Smooth muscle cell (in vitro differentiated cells): ENCODE measurements at regions not wholly inside any gene's neighbourhood (a gene's known extent, or its start where the extent isn't known, plus 50 kb on each side); places are given as distances from the start of the nearest gene placed in this dataset.
"Not testable (repeated sequence)": the region's sequence is repeated elsewhere in the genome, so short reads cannot be mapped to it uniquely, and the experiment has no call there.

Experiments
- DNase-seq: peaks from one replicate; lab custom pipeline; 2025; ENCODE audit not compliant: unreplicated experiment; lab: John Stamatoyannopoulos, UW
- H2AFZ ChIP-seq: fragments of 200-600 bp; sonication (generic); 2 replicates; pipeline ENCODE4 v1.6.0; 2016; ENCODE audit warnings: antibody characterized with exemption, low read depth, mild to moderate bottlenecking
- H3F3A ChIP-seq: fragments of 200-600 bp; sonication (generic); 2 replicates; pipeline ENCODE4 v1.6.0; 2017; ENCODE audit warnings: antibody characterized with exemption, low read depth
- H3K27ac ChIP-seq: fragments of 200-600 bp; sonication (generic); 2 replicates; pipeline ENCODE4 v1.5.1; 2016; ENCODE audit warnings: low read depth, mild to moderate bottlenecking
- H3K27me3 ChIP-seq: fragments of 200-600 bp; sonication (generic); 2 replicates; pipeline ENCODE4 v1.6.1; 2016; ENCODE audit warnings: low read depth, mild to moderate bottlenecking
- H3K36me3 ChIP-seq: fragments of 200-600 bp; sonication (generic); 2 replicates; pipeline ENCODE4 v1.5.1; 2016; ENCODE audit warnings: low read depth
- H3K4me1 ChIP-seq: fragments of 200-600 bp; sonication (generic); 2 replicates; pipeline ENCODE4 v1.5.1; 2016; ENCODE audit warnings: low read depth
- H3K4me2 ChIP-seq: fragments of 200-600 bp; sonication (generic); 2 replicates; pipeline ENCODE4 v1.6.0; 2016; ENCODE audit warnings: mild to moderate bottlenecking
- H3K4me3 ChIP-seq: fragments of 200-600 bp; sonication (generic); 2 replicates; pipeline ENCODE4 v1.5.1; 2016; ENCODE audit warnings: mild to moderate bottlenecking
- H3K79me2 ChIP-seq: fragments of 200-600 bp; sonication (generic); 2 replicates; pipeline ENCODE4 v1.6.0; 2016; ENCODE audit warnings: low read depth, mild to moderate bottlenecking
- H3K9ac ChIP-seq: fragments of 200-600 bp; sonication (generic); 2 replicates; pipeline ENCODE4 v1.6.0; 2016; ENCODE audit warnings: low read depth
- H3K9me3 ChIP-seq: fragments of 200-600 bp; sonication (generic); replicated peaks from 2 replicates; pipeline ENCODE4 v1.5.1; 2016; ENCODE audit warnings: low read depth
- H4K20me1 ChIP-seq: fragments of 200-600 bp; sonication (generic); 2 replicates; pipeline ENCODE4 v1.6.0; 2016; ENCODE audit warnings: low read depth
- WGBS: methylation state at CpG from one replicate; pipeline ENCODE4 v1.1.7; 2016; ENCODE audit warnings: low lambda C conversion rate; 5-methylcytosine and 5-hydroxymethylcytosine counted together
- TF ChIP-seq, protein P1 (sequence below): fragments of 200-600 bp; sonication (generic); IDR thresholded peaks from 2 replicates; pipeline ENCODE4 v1.5.1; 2017; ENCODE audit warnings: borderline replicate concordance, mild to moderate bottlenecking, antibody characterized with exemption; ENCODE audit not compliant: insufficient read depth, poor library complexity, severe bottlenecking

DNA sequence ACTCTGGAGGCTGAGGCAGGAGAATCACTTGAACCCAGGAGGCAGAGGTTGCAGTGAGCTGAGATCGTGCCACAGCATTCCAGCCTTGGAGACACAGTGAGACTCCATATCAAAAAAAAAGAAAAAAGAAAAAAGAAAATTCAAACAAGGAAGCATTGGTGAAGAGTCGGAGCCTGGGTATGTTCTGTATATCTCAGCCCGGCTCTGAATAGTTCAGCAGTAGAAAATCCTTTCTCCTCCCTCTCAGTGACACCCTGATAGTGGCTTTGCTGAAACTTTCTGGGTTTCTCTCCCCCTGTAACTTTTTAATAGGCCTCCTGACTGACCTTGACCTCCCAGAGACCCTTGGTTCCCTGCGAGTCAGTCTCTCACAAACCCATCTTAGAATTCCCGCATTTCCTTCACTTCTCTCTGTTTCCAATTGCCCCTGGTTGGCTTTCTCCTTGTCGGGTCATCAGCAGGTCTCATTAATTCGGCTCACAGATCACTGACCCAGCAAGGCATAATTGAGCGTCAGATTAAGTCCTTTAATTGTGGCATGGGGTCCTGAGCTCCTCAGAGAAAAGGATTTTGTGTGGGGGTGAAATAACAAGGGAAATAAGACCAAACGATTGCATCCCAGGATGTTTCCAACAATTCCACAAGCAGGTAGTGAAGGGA is 541.6 kb upstream of the NRP1 start:
- Histone ChIP-seq H2AFZ (no peak overlapping the region), H3K27me3 (no peaks in the 10 kb centered on the region), H3F3A (no peaks in the 10 kb centered on the region), H3K4me2 (no peak overlapping the region), H3K9ac (no peak overlapping the region), H3K27ac (no peak overlapping the region), H3K4me3 (no peak overlapping the region), H3K4me1 (peaks cover 2% of the 10 kb centered on the region), H4K20me1 (no peaks in the 10 kb centered on the region), H3K36me3 (no peaks in the 10 kb centered on the region), H3K79me2 (no peaks in the 10 kb centered on the region), H3K9me3 (no peaks in the 10 kb centered on the region)
- no peak for DNase-seq
- WGBS: 94% methylated on average over 9 of the region's 9 CpGs
- TF ChIP-seq, protein P1, sequence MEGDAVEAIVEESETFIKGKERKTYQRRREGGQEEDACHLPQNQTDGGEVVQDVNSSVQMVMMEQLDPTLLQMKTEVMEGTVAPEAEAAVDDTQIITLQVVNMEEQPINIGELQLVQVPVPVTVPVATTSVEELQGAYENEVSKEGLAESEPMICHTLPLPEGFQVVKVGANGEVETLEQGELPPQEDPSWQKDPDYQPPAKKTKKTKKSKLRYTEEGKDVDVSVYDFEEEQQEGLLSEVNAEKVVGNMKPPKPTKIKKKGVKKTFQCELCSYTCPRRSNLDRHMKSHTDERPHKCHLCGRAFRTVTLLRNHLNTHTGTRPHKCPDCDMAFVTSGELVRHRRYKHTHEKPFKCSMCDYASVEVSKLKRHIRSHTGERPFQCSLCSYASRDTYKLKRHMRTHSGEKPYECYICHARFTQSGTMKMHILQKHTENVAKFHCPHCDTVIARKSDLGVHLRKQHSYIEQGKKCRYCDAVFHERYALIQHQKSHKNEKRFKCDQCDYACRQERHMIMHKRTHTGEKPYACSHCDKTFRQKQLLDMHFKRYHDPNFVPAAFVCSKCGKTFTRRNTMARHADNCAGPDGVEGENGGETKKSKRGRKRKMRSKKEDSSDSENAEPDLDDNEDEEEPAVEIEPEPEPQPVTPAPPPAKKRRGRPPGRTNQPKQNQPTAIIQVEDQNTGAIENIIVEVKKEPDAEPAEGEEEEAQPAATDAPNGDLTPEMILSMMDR: no peak

DNA sequence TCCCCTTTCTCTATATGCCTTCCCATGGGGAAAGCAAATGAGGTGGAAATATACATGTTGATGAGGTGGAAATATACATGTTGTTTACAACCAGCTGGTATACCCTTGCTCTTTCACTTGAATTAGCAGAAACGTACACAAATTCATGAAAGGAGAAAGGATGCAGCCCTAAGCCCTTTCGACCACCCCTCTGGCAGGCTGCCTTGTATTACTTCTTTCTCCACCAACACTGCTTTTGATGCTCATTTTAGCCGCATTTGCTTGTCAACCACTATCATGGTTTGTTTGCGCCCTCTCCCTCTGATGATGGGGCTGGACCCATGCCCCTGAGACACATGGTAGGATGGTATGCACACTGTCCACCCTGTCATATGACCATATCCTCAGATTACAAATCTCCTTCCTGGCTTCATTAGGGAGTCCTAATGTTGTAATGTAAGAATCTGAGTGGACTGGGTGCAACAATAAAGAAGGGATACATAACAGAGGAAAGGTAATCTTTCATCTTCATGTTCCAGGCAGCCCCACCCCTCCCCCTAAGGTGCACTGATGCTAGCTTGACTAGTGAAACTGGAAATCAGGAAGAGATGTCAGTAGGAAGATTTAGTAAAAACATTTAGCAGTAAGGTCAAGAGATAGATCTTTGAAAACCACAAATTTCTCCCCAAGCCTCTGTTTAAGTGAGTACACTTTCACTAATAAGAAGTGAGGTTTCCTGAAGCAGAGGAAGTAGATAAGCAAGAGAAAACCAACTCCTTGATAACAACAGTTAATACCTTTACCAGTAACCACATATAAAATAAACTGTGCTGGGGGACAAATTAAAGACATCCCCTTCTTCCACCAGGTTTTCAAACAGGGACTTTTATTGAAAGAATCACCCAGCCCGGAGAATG is 536.8 kb upstream of the NRP1 start:
- Histone ChIP-seq H3K4me3 (no peak overlapping the region), H4K20me1 (no peaks in the 10 kb centered on the region), H3K27me3 (no peaks in the 10 kb centered on the region), H3K27ac (no peak overlapping the region), H3K9ac (no peak overlapping the region), H3F3A (no peaks in the 10 kb centered on the region), H3K36me3 (no peaks in the 10 kb centered on the region), H3K4me1 (peaks cover under 1% of the 10 kb centered on the region), H2AFZ (no peak overlapping the region), H3K4me2 (no peak overlapping the region), H3K79me2 (no peaks in the 10 kb centered on the region), H3K9me3 (no peaks in the 10 kb centered on the region)
- DNase-seq: no peak
- TF ChIP-seq, protein P1: no peak
- 86% methylated on average over 5 of the region's 5 CpGs for WGBS

- H3K4me3 ChIP-seq: no peak overlapping the region
- no peaks in the 10 kb centered on the region for H3K27me3 ChIP-seq
- no peak overlapping the region for H3K4me2 ChIP-seq
- no peak for DNase-seq
- H3K36me3 ChIP-seq: no peaks in the 10 kb centered on the region
- no peaks in the 10 kb centered on the region for H4K20me1 ChIP-seq
- 92% methylated on average over 2 of the region's 2 CpGs for WGBS
- H3K27ac ChIP-seq: no peak overlapping the region
- no peak overlapping the region for H2AFZ ChIP-seq
- H3K79me2 ChIP-seq: no peaks in the 10 kb centered on the region
- TF ChIP-seq, protein P1: no peak
- no peaks in the 10 kb centered on the region for H3K9me3 ChIP-seq
- H3K4me1 ChIP-seq: no peaks in the 10 kb centered on the region
- no peak overlapping the region for H3K9ac ChIP-seq
- no peaks in the 10 kb centered on the region for H3F3A ChIP-seq
Observed at GRCh38 chr10:33869481-33869880, 535.0 kb upstream of the NRP1 start.

DNA sequence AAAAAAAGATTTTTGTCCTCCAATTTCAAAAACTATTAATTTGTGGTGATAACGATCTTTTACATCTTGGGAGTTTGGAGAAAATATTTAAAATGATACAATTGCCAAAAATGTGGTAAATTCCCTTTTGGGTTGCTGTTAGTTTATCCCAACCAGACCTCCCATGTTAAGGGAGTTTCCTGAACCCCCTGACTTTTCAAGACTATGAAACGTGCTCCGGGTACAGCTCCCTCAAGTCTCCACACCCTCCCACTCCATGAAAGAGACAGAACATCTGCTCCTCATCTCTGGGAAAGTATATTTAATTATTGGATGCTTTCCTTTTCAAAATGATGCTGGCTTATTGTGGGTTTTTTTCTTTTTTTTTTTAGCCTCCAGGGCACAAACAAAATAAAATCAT is 534.6 kb upstream of the NRP1 start:
- Histone ChIP-seq H3K79me2 (no peaks in the 10 kb centered on the region), H4K20me1 (no peaks in the 10 kb centered on the region), H3K4me3 (no peak overlapping the region), H3K27me3 (no peaks in the 10 kb centered on the region), H3K4me2 (no peak overlapping the region), H3K36me3 (no peaks in the 10 kb centered on the region), H2AFZ (no peak overlapping the region), H3K9ac (no peak overlapping the region), H3K27ac (no peak overlapping the region), H3K4me1 (no peaks in the 10 kb centered on the region), H3K9me3 (no peaks in the 10 kb centered on the region), H3F3A (no peaks in the 10 kb centered on the region)
- no peak for DNase-seq
- TF ChIP-seq, protein P1: no peak
- WGBS: 98% methylated on average over 3 of the region's 3 CpGs

- not testable (repeated sequence) for H3K9me3 ChIP-seq, H3F3A ChIP-seq, H3K36me3 ChIP-seq, H3K4me1 ChIP-seq, H3K79me2 ChIP-seq, H2AFZ ChIP-seq, H3K27me3 ChIP-seq, H3K9ac ChIP-seq, H4K20me1 ChIP-seq, DNase-seq, H3K4me3 ChIP-seq, H3K27ac ChIP-seq, H3K4me2 ChIP-seq
- WGBS: 94% methylated on average over 8 of the region's 8 CpGs
Observed at GRCh38 chr10:33867199-33867789, 532.8 kb upstream of the NRP1 start.
